ENCODE measurements at regions not wholly inside any gene's neighbourhood (a gene's known extent, or its start where the extent isn't known, plus 50 kb on each side); places are given as distances from the start of the nearest gene placed in this dataset.

GRCh38 chr14:81859046-81859445, 325.4 kb upstream of the SEL1L start:
- Histone ChIP-seq H3K27ac (ENCODE audit: low read depth, low read length) (no peak overlapping the region), H3K27me3 (ENCODE audit: control insufficient read depth, insufficient read depth, low read length) (no peaks in the 10 kb centered on the region), H3K9me3 (ENCODE audit: control insufficient read depth, insufficient read depth, low read length) (peaks cover 8% of the 10 kb centered on the region), H3K4me3 (ENCODE audit: low read depth, low read length) (no peak overlapping the region)
- TF ChIP-seq CTCF (IDR thresholded peaks at IDR 0.05; ENCODE audit: low read depth, low read length) = no peak
- ChIA-PET POLR2A (no interaction called here), CTCF (interaction anchor here (0.6 kb wide), 1 partner anchor 582 kb away, joined by 5 read pairs; no protein-coding TSS in a partner anchor)
- no peak for DNase-seq (ENCODE audit: low read depth, low spot score)

GRCh38 chr14:81868172-81868571, 334.5 kb upstream of the SEL1L start:
- CTCF ChIA-PET = no interaction called here
- Histone ChIP-seq H3K4me3 (ENCODE audit: low read depth, low read length) (no peak overlapping the region), H3K27ac (ENCODE audit: low read depth, low read length) (no peak overlapping the region), H3K27me3 (ENCODE audit: control insufficient read depth, insufficient read depth, low read length) (no peaks in the 10 kb centered on the region), H3K9me3 (ENCODE audit: control insufficient read depth, insufficient read depth, low read length) (peaks cover 10% of the 10 kb centered on the region)
- POLR2A ChIA-PET = no interaction called here
- TF ChIP-seq CTCF (IDR thresholded peaks at IDR 0.05; ENCODE audit: low read depth, low read length) = no peak
- DNase-seq (ENCODE audit: low read depth, low spot score) = no peak

- no peak for DNase-seq (ENCODE audit: low read depth, low spot score)
- no peaks in the 10 kb centered on the region for H3K27me3 ChIP-seq (ENCODE audit: control insufficient read depth, insufficient read depth, low read length)
- CTCF ChIA-PET = no interaction called here
- POLR2A ChIA-PET = no interaction called here
- no peak overlapping the region for H3K27ac ChIP-seq (ENCODE audit: low read depth, low read length)
- no peak for TF ChIP-seq CTCF (IDR thresholded peaks at IDR 0.05; ENCODE audit: low read depth, low read length)
- no peak overlapping the region for H3K4me3 ChIP-seq (ENCODE audit: low read depth, low read length)
- H3K9me3 ChIP-seq (ENCODE audit: control insufficient read depth, insufficient read depth, low read length) = peaks cover 14% of the 10 kb centered on the region; the same call in 1 of the 2 replicates
Observed at GRCh38 chr14:81871706-81872105, 338.1 kb upstream of the SEL1L start.

- no peak overlapping the region for H3K4me3 ChIP-seq (ENCODE audit: low read depth, low read length)
- TF ChIP-seq CTCF (IDR thresholded peaks at IDR 0.05; ENCODE audit: low read depth, low read length) = no peak
- POLR2A ChIA-PET = no interaction called here
- peaks cover 12% of the 10 kb centered on the region; the same call in 1 of the 2 replicates for H3K9me3 ChIP-seq (ENCODE audit: control insufficient read depth, insufficient read depth, low read length)
- H3K27me3 ChIP-seq (ENCODE audit: control insufficient read depth, insufficient read depth, low read length) = no peaks in the 10 kb centered on the region
- DNase-seq (ENCODE audit: low read depth, low spot score) = no peak
- H3K27ac ChIP-seq (ENCODE audit: low read depth, low read length) = no peak overlapping the region
- CTCF ChIA-PET = no interaction called here
Observed at GRCh38 chr14:81884382-81884781, 350.7 kb upstream of the SEL1L start.

GRCh38 chr14:81886588-81886987, 352.9 kb upstream of the SEL1L start:
- CTCF ChIA-PET = no interaction called here
- Histone ChIP-seq H3K4me3 (ENCODE audit: low read depth, low read length) (no peak overlapping the region), H3K9me3 (ENCODE audit: control insufficient read depth, insufficient read depth, low read length) (peaks cover 11% of the 10 kb centered on the region; the same call in 1 of the 2 replicates), H3K27me3 (ENCODE audit: control insufficient read depth, insufficient read depth, low read length) (no peaks in the 10 kb centered on the region), H3K27ac (ENCODE audit: low read depth, low read length) (no peak overlapping the region)
- TF ChIP-seq CTCF (IDR thresholded peaks at IDR 0.05; ENCODE audit: low read depth, low read length) = no peak
- DNase-seq (ENCODE audit: low read depth, low spot score) = no peak
- POLR2A ChIA-PET = no interaction called here
